GM21526 (cell line): ENCODE measurements at regions not wholly inside any gene's neighbourhood (a gene's known extent, or its start where the extent isn't known, plus 50 kb on each side); places are given as distances from the start of the nearest gene placed in this dataset.

Experiments
- ATAC-seq: cut with Tn5 transposase; IDR thresholded peaks from one replicate; pipeline ENCODE4 v1.9.1; 2021; ENCODE audit warnings: moderate library complexity; ENCODE audit not compliant: unreplicated experiment, low FRiP score

DNA sequence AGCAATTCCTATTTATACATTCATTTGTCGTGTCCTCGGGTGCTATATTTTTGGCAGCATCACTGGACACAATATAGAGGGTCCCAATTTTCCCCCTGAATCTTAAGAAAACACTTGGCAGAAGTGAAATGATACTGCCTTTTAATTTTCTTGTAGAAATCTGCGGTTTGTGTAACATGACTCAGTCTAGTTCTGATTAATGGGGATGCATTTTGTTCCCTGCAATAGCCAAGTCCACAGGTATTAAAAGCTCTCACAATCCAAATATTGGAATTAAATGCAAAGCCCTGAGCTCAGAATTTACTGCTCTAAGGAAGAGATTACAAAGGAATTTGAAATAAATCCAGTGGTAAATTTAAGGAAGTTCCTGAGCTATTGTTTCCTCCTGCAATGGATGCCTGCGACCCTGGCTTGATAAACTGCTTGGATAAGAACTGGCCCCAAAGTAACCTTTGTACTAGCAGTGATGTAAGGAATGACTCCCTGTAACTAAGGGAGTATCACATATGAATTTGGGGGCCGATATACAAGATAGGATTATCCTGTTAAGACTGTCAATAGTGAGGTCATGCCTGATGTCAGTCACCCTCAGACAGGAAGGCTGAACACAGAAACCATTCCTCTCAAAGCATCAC lies 349.7 kb upstream of the C1orf87 start:
- ATAC-seq = no peak

DNA sequence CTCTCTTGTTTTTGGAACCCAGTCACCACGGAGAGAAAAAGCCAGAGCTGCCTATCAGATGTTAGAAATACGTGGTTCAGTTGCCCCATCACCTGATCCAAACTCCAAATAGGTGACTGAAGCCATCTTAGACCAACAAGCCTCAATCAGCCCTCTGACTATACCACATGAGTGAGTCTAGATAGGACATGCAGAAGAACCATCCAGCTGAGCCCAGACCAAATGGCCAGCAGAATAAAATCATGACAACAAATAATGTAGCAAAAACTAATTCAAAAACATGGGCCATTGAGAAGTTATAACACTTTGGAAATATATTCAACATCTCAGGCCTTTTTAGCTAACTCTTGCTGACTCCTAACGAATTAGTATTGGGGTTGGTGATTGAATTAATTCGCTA lies 348.4 kb upstream of the C1orf87 start:
- ATAC-seq = no peak

DNA sequence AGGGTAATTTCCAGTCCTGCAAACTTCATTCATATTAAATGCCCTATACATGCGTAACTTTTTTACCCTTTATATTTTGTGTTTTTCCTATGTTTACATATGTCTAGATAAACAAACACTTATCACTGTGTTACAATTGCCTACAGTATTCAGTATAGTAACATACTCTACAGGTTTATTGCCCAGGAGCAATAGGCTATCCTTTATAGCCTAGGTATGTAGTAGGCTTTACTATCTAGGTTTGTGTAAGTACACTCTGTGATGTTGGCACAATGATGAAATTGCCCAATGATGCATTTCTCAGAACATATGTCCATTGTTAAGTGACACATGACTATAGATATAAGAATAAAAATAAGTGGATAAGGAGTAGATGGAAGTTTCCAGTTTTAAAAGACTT lies 345.5 kb upstream of the C1orf87 start:
- ATAC-seq = no peak

DNA sequence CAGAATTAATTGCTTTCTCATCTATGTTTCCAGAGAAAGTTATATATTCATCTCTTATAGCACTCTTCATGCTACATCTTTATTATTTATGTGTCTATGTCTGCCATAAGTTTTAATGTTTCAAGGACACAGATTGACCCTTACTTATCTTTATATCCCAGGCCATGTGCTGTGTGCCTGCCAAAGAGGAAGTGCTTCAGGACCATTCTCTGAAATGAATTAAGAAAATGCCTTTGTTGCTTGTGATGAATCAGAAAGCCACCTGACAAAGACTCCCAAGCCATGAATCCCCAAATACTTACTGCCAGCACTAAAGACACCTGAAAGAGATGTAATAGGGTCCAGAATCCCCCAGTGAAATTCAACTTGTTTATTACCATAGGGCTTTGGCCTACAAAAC lies 342.1 kb upstream of the C1orf87 start:
- ATAC-seq = no peak

DNA sequence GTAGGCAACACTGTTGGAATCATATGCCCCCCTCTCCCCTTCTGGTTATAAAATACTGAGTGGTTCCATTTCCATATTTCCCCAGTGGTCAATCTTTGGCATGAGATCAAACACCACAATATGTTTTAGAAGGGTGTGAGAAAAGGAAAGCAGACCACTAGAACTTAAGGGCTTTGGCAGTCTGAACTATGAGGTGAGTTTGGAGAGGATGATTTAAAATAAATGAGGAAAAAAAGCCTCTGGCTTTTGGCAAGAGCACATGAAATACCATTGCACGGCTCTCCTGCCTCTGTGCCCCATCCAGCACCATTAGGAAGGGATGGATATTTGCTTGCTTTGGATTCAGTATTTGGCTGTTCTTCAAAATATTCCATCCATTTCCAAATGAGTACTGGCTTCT lies 339.5 kb upstream of the C1orf87 start:
- no peak for ATAC-seq

DNA sequence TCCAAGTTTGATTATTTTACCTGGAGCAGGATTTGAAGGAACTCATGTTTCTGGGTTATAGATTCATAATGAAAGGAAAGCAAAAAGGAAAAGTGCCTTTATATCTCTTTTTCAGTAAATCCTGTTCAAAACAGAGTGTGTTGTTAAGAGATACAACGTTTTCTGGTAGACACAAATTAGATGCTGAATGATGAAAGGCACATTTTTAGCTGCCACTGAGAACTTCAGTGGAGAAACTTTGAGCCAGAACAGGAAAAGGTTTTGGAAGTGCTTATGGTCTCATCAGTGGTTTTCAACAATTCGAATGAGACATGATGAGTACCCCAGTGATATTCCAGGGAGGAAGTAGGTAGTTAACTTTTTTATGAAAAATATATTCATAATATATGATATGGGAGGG lies 338.0 kb upstream of the C1orf87 start:
- ATAC-seq = no peak

DNA sequence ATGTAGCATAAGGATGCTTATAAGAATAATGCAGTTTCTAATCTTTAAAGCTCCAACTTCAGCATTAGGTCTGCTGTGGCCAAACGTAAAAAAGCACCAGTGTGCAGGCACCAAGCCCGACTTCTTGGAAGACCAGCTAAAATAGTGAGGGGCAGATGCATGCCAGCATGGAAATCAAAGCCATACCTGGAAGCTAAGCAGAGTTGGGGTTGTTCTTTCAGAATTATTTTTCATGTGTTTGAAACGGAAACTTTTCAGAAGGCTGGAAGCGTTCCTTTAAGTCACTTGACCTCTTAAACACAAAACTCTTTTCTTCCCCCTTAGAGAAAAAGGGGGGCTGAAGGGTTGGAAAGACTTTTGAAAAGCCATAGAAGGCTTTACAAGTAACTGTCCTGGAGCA lies 329.2 kb upstream of the C1orf87 start:
- no peak for ATAC-seq

DNA sequence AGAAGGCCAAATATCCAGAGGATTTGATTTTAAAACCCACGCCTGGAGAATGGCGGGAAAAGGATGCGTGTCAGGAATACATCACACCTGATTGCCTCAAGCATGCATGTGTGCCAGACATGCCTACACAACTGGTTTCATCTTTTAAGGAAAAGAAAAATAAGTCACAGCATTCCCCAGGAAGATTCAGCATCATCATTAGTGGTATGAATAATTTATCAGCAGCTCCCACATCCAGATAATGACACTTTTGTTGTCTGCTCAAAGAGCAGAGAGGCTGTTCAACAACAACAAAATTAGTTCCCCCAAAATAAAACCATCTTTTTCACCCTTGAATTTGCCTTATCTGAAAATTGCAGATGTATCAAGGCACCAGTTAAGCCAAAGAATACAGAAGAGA lies 328.6 kb upstream of the C1orf87 start:
- ATAC-seq = no peak

DNA sequence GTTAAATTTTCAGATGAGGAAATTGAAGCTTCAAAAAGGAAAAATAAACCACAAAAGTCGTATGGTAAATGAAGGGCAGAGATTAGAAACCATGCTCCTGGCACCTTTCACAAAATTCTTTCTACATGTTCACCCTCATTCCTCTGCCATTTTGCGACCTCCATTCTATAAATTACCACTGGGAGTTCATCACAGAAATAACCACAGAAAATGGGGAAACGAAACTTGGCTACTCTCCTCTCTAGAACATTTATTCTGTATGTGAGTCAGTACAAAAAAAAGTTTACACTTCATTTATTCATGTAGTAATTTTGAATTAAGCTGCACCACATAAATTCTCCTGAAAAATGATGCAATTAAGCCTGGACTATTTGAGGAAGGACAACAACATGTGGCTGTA lies 320.9 kb upstream of the C1orf87 start:
- no peak for ATAC-seq

DNA sequence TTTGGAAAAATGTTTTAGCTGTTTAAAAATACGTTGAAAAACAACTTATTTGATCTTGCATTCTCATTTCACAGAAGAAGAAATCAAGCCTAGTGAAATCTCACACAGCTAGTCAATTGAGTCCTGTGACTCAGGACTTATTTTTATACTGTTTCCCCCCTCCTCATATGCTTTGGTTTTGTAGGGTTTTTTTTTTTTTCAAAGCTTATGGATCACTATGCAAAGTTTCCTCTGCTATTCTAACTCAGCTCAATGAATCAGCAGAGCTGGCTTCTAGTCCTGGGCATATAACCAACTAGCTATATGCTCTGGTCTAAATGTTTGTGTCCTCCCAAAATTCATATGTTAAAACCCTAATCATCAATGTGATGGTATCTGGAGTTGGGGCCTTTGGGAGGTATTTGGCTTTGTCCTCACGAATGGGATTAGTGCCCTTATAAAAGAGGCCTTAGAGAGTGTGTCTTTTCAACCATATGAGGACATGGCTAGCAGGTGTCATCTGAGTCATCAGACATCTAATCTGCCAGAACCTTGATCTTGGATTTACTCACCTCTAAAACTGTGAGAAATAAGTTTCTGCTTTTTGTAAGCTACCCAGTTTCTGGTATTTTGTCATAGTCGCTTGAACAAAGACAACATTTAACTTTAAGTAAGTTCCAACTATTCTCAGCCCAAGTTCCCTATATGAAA lies 317.2 kb upstream of the C1orf87 start:
- peak; percentile 63 for ATAC-seq

DNA sequence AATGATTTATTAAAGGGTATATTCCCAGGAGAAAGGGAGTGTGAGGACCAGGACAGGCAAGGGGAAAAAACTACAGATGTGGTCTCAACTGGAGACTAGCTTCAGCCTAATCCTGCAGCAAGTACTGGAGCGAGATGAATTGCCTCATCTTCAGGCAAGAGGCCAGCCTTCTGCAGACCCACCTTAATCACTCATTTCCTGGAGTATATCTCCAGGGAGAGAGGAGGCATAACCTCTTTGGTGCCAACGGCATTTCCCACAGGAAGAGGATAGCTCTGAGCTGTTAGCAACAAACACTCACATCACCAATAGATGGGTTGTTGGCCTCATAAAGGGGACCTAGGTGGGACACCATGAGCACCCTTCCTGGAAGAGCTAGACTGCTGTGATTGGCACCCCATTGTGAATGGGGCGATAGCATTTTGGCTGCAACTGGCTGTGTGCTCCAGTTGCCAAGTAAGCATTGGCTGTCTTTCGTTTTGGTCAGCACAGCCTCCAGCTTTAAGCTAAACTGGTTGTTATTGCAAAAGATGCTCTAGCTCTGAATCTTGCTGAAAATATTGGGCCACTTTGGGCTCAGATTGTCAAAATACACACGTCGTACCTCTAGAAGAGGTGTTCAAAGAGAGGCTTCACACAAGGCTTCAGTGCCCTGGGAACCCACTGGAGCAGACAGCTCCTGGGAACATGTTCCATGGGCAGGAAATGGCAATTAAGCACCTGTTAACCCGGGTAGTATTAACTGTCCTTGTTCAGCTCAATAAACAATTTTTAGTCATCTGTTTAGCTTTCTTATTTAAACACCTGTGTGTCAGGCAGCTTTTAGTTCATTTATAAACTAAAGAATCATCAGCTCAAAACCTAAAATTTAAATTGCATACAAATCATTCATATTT lies 314.8 kb upstream of the C1orf87 start:
- ATAC-seq = no peak

DNA sequence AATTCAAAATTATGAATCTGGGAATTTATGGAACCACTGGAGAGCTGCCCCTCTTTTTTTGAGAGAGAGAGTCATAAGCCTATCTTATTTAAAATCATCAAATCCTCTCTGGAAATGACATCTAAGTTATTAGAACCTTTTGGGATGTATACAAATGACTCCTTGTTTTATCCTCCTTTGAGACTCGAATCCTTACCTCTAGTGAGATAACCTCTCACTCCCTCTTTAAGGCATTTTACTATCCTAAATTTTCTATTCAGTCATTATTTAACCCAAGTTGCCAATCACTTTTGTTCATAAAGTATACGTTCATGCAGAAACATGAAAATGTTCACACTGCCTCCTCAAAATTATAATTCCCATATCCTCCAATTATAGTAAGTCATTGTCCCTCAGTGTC lies 313.6 kb upstream of the C1orf87 start:
- no peak for ATAC-seq

DNA sequence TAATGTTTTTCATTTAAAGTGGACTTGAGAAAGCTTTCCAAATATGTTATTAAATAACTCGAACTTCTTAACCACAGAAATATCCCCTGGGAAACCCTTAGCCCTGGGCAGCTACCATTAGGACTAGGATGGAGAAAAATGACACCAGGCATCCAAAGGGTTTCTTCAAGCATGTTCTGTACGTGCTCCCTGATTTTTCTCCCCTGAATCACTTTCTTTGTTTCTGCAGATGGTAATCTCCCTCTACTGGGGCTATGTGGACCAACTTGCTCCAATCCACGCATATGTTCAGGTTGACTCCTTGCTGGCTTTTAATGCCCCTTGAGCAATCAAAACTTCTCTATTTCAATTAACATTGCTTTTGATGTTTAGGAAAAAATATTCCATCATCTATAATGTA lies 312.7 kb upstream of the C1orf87 start:
- ATAC-seq = no peak

DNA sequence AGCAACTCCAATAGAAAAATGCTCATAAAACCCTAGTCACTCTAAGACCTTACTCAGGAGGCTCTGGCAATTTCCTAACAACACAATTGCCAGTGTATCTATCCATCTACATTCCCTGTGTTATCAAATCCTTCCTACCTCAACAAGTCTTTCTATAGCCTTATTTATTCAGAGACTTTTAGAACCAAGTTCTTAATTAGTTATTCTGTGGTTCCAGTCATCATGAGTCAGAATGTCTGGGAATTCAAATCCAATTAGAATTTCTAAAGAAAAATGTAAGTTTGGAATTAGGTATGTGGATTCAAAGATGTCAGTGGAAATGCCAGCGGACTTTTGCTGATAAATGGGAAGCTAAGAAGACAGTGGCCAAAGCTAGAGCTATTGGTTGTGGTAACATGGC lies 302.6 kb upstream of the C1orf87 start:
- ATAC-seq = no peak

DNA sequence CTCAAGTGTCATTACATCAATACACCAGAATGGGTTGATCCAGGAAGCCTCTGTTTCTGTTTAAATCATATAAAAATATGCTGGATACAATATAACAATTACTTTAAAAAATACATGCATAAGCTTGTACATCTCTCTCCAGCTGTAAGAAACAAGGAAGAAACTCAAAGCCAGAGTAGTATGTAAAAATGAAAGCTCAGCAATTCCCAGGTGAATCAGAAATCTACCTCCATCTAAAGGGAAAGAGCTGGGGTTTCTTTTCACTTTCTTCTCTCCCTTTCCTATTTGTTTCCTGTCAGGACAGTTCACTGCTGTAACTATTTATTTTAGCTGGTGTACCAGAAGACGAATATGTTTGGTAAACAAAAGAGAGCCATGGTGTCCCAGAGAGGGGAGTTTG lies 301.0 kb upstream of the C1orf87 start:
- ATAC-seq = no peak

DNA sequence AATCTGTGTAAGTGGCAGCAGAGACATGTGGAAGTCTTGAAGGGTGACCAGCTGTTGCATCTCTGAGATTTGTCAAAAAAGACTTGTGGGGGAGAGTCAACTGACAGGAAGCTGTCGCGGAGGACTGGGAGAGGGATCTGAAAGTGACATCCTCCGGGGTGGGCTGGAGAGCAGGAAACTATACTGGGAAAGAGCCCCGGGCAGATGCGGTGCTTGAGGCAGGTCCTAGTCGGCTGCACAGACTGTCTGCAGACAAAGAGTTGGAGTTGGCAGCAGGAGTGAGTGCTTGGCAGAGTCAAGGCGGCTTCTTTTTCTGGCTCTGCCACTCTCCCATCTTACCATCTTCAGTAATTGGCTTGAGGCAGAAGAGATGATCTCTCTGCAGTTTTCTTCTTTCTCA lies 294.0 kb upstream of the C1orf87 start:
- no peak for ATAC-seq

DNA sequence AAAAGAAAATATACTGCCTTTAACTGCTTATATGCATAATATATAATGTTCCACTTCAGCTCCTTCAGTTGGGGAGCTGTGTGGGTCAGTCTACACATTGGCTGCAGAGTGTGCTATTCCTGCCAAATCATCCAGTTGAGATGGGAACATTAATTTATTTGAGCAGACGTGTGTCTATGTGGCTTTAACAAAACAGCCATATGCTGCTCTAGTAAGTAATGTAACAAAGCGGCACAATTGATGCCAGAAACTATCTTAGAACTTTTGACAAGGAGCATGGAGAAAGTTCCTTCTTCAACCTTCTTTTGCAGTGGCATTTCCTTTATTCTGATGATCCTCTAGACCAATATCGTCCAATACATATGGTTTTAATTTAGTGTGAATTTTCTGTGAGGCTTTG lies 285.9 kb upstream of the C1orf87 start:
- no peak for ATAC-seq

DNA sequence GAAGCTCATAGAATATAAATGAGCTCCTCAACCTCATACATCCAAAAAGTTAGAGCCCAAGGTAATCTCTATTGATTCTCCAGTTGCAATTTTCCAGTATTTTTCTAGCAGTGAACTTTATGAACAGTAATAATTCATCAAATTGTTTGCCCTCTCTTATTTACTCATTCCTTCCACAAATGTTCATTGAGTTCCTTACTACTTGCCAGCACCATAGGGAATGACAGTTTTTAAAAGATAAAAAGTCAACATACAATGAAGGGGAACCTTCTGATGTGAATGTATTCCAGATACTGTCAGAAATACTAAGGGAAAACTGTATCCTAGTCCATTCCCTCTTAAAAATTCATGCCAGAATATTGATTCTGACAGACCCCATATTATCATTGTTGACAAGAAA lies 277.0 kb upstream of the C1orf87 start:
- no peak for ATAC-seq

DNA sequence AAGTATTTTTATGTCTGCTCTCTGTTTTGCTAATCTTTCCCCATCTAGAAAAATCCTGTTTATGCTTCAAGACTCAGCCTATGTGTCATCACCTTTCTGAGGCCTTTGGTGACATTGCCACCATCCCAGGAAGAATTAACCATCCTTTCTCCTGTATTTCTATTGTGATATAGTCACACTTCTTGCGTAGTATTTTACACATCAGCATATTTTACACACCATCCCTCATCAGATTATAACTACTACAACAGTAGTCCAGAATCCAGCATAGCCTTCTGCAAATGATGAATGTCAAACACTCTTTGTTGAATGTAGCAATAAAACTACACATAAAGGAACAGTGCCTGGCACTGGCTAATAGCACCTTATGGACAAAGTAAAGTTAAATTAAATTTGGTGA lies 275.3 kb upstream of the C1orf87 start:
- ATAC-seq = no peak

DNA sequence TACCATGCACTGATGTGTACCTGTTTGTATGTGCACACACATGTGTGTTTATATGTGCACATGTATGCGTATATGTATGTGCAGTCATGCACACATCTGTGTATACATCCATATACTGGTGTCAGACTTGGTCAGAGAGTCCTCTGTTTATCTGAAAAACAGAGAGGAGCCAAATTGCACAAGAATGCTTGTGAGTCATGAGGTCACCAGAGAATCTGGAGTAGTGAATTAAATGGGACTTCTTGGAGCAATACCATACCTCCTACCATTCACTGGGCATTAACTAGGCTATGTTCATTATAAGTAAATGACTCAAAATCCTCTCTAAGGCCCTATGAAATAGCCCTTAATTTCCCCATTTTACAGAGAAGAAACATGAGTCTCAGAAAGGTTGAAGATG lies 272.1 kb upstream of the C1orf87 start:
- no peak for ATAC-seq

DNA sequence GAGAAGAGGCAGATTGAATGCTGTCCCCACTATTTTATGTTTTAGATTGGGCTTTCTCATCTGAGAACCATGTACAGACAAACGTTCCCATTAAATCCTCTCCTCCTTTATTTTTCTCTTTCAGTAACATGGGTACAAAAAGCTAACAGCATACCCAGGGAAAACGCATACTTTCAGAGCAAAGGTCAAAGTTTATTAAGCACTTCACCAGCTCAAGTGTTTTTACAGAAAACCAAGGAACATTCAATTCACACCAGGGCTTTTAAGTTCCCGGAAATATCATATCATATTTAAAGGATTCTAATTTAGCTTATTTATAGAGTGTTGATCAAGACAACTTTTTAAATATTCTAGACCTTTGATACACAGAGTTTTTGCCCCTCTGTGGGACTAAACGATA lies 271.5 kb upstream of the C1orf87 start:
- no peak for ATAC-seq

DNA sequence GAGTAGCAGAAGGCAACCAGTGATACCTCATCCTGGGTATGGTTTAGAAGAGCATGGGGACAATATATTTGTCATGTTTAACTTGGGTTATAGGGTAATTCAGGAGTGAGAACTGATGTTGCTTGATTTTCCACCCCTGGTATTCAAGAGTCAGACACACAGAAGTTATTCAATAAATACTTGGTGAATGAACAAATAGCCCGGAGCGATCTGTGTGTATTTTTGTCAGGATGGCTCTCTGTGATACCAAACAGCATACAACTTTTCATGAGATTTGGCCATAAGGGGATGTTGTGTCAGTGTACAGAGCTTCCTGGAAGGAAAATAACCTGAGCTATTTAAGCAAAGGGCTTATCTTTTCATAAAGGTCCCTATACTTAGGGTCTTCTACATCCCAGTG lies 270.2 kb upstream of the C1orf87 start:
- no peak for ATAC-seq
